ENCODE measurements at regions not wholly inside any gene's neighbourhood (a gene's known extent, or its start where the extent isn't known, plus 50 kb on each side); places are given as distances from the start of the nearest gene placed in this dataset.
"Not testable (repeated sequence)": the region's sequence is repeated elsewhere in the genome, so short reads cannot be mapped to it uniquely, and the experiment has no call there.

- H3K27ac ChIP-seq, result no peak overlapping the region
- no peak overlapping the region for H3K4me3 ChIP-seq
- no peak for TF ChIP-seq CTCF (IDR thresholded peaks at IDR 0.05)
- DNase-seq (ENCODE audit: low spot score), result no peak
Measured at GRCh38 chr3:6491768-6492167, 369.1 kb upstream of the GRM7 start.

- Histone ChIP-seq H3K27ac (no peak overlapping the region), H3K4me3 (no peak overlapping the region)
- no peak for DNase-seq (ENCODE audit: low spot score)
- TF ChIP-seq CTCF (IDR thresholded peaks at IDR 0.05), result no peak
Measured at GRCh38 chr3:6492306-6492705, 368.6 kb upstream of the GRM7 start.

DNA sequence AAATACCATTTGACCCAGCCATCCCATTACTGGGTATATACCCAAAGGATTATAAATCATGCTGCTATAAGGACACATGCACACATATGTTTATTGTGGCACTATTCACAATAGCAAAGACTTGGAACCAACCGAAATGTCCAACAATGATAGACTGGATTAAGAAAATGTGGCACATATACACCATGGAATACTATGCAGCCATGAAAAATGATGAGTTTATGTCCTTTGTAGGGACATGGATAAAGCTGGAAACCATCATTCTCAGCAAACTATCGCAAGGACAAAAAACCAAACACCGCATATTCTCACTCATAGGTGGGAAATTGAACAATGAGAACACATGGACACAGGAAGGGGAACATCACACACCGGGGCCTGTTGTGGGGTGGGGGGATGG lies 362.0 kb upstream of the GRM7 start:
- H3K27ac ChIP-seq; H3K4me3 ChIP-seq; DNase-seq (ENCODE audit: low spot score): not testable (repeated sequence)

DNA sequence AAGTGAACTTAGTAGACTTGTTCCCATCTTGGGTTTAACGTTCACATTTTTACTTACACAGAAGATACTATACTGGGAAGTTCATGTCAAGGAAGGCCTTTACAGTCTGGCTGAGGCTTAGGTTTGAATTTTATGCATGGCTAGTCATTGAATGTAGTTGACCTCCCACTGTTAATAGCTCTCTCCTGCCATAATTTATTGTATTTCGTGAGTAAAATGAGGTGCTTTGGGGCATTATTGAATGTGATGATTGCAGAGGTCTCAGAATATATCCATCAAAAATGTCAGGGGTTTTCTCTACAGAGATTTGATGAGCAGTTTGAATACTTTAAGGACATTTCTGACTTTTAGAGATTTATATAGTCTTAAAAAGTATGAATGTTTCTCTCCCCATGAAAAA lies 356.6 kb upstream of the GRM7 start:
- H3K4me3 ChIP-seq, result no peak overlapping the region
- H3K27ac ChIP-seq, result no peak overlapping the region
- DNase-seq (ENCODE audit: low spot score), result no peak
- no peak for TF ChIP-seq CTCF (IDR thresholded peaks at IDR 0.05)

DNA sequence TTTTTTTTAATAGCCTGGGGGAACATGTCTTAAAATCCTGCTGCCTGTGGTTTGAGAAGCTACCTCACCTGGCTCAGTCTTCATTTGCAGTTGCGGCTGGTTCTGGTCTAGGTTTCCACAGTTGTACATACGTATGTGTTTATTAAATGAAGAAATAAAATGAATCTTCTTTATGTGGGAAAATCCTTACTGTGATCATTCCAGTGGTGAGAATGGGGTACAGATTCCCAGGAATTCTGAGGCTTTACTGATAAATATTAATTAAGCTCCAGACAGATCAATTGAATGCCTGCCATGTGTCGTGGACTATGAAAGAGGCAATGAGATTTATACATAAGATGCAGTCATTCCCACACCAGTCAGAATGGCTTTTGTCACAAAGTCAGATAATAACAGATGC lies 356.1 kb upstream of the GRM7 start:
- no peak overlapping the region for H3K27ac ChIP-seq
- TF ChIP-seq CTCF (IDR thresholded peaks at IDR 0.05), result no peak
- DNase-seq (ENCODE audit: low spot score), result no peak
- no peak overlapping the region for H3K4me3 ChIP-seq

DNA sequence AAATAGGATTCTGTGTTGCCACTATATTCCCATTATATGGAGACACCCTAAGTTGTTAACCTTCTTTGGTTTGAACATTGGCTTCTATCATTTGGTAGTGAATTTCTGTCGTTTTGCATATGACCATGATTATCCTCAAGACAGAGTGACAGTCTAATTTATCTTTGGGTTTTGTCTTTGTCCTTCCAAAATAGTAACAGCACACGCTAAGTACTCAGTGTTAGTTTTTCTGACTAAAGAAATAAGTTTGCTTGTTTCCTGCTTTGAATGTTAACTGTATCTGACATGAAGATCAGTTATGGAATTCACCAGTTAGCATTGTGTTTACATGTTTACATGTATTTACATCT lies 352.5 kb upstream of the GRM7 start:
- TF ChIP-seq CTCF (IDR thresholded peaks at IDR 0.05), result no peak
- no peak overlapping the region for H3K4me3 ChIP-seq
- H3K27ac ChIP-seq, result no peak overlapping the region
- no peak for DNase-seq (ENCODE audit: low spot score)

DNA sequence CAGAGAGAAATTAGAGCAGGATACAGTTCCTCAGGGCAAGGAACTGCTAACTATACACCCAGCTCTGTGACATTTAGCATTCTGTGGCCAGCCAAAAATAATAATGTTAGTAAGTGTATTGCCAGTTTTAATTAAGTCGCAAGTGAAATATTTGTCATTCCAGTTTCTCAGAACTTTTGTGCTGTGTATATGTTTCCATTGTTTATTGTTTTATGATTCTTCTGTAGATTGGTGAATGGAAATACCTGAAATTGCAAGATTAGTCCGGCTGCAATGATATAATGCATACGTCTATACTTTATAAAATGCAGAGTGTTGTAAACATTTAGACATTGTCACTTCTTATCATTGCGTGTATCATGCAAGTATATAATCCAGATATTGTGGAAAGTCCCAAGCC lies 351.3 kb upstream of the GRM7 start:
- Histone ChIP-seq H3K4me3 (no peak overlapping the region), H3K27ac (no peak overlapping the region)
- no peak for DNase-seq (ENCODE audit: low spot score)
- TF ChIP-seq CTCF (IDR thresholded peaks at IDR 0.05), result no peak

DNA sequence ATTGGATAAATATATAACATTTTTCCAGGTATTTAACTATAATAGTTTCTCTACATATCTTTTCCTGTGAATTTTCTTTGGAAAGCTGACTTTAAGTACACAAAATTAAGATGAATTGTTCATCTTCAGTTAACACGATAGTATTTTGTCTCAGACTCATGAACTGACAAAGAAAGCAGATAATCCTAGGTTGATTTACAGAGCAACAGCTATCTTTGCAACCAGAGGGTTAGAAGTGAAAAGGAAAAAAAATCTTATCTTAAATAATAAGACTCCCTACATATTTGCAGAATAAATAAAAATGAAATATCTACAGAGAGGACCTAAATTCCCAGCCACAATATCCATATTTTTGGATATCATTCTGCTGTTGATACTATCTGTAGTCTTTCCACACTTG lies 350.2 kb upstream of the GRM7 start:
- Histone ChIP-seq H3K4me3 (no peak overlapping the region), H3K27ac (no peak overlapping the region)
- TF ChIP-seq CTCF (IDR thresholded peaks at IDR 0.05), result no peak
- no peak for DNase-seq (ENCODE audit: low spot score)

Data from coronary artery (tissue), 2 donors.